ENCODE measurements at regions not wholly inside any gene's neighbourhood (a gene's known extent, or its start where the extent isn't known, plus 50 kb on each side); places are given as distances from the start of the nearest gene placed in this dataset.
"Not testable (repeated sequence)": the region's sequence is repeated elsewhere in the genome, so short reads cannot be mapped to it uniquely, and the experiment has no call there.

- not testable (repeated sequence) for DNase-seq (ENCODE audit: extremely low read depth, low read depth)
Observed at GRCh38 chr14:44721395-44721794, 214.3 kb upstream of the FSCB start.

GRCh38 chr14:44720707-44721106 lies 213.6 kb upstream of the FSCB start:
- DNase-seq (ENCODE audit: extremely low read depth, low read depth), result no peak

GRCh38 chr14:44712024-44712815 lies 205.1 kb upstream of the FSCB start:
- no peak for DNase-seq (ENCODE audit: extremely low read depth, low read depth)

- no peak for DNase-seq (ENCODE audit: extremely low read depth, low read depth)
Observed at GRCh38 chr14:44701563-44702263, 194.6 kb upstream of the FSCB start.

GRCh38 chr14:44700694-44701093 lies 193.6 kb upstream of the FSCB start:
- no peak for DNase-seq (ENCODE audit: extremely low read depth, low read depth)

GRCh38 chr14:44700184-44700583 lies 193.1 kb upstream of the FSCB start:
- no peak for DNase-seq (ENCODE audit: extremely low read depth, low read depth)

GRCh38 chr14:44699391-44699790 lies 192.3 kb upstream of the FSCB start:
- no peak for DNase-seq (ENCODE audit: extremely low read depth, low read depth)

GRCh38 chr14:44669496-44669895 lies 162.4 kb upstream of the FSCB start:
- DNase-seq (ENCODE audit: extremely low read depth, low read depth), result no peak

GRCh38 chr14:44663136-44663535 lies 156.1 kb upstream of the FSCB start:
- DNase-seq (ENCODE audit: extremely low read depth, low read depth), result no peak

GRCh38 chr14:44662250-44662891 lies 155.3 kb upstream of the FSCB start:
- DNase-seq (ENCODE audit: extremely low read depth, low read depth), result no peak

GRCh38 chr14:44658389-44658696 lies 151.3 kb upstream of the FSCB start:
- no peak for DNase-seq (ENCODE audit: extremely low read depth, low read depth)

GRCh38 chr14:44657696-44658388 lies 150.8 kb upstream of the FSCB start:
- peak; percentile 15 for DNase-seq (ENCODE audit: extremely low read depth, low read depth)

GRCh38 chr14:44657203-44657602 lies 150.1 kb upstream of the FSCB start:
- no peak for DNase-seq (ENCODE audit: extremely low read depth, low read depth)

GRCh38 chr14:44654591-44654990 lies 147.5 kb upstream of the FSCB start:
- DNase-seq (ENCODE audit: extremely low read depth, low read depth), result no peak

GRCh38 chr14:44653641-44654040 lies 146.6 kb upstream of the FSCB start:
- DNase-seq (ENCODE audit: extremely low read depth, low read depth), result no peak

- DNase-seq (ENCODE audit: extremely low read depth, low read depth), result no peak
Observed at GRCh38 chr14:44652640-44653039, 145.6 kb upstream of the FSCB start.

- no peak for DNase-seq (ENCODE audit: extremely low read depth, low read depth)
Observed at GRCh38 chr14:44649061-44649460, 142.0 kb upstream of the FSCB start.

- DNase-seq (ENCODE audit: extremely low read depth, low read depth), result no peak
Observed at GRCh38 chr14:44640416-44640815, 133.3 kb upstream of the FSCB start.

GRCh38 chr14:44639781-44640385 lies 132.8 kb upstream of the FSCB start:
- no peak for DNase-seq (ENCODE audit: extremely low read depth, low read depth)

GRCh38 chr14:44634692-44635091 lies 127.6 kb upstream of the FSCB start:
- DNase-seq (ENCODE audit: extremely low read depth, low read depth), result no peak

GRCh38 chr14:44626423-44626822 lies 119.3 kb upstream of the FSCB start:
- no peak for DNase-seq (ENCODE audit: extremely low read depth, low read depth)

Data from NCI-H460 (cell line).